Liver (tissue), 8 donors: ENCODE measurements at regions not wholly inside any gene's neighbourhood (a gene's known extent, or its start where the extent isn't known, plus 50 kb on each side); places are given as distances from the start of the nearest gene placed in this dataset.

Experiments used
- DNase-seq: peaks from one replicate; pipeline ENCODE4 v3.0.0-alpha.2; 2017; ENCODE audit warnings: low spot score
- H3K27ac ChIP-seq, 2 donors: one replicate each; pipeline ENCODE4 v1.7.0; 2013; ENCODE audit warnings: inconsistent platforms in 2 of 2, low read length in 2 of 2, control low read depth in 1 of 2, low read depth in 1 of 2, mild to moderate bottlenecking in 1 of 2
- H3K27me3 ChIP-seq, 4 donors: one replicate each; pipeline versions ENCODE4 v1.6.1 to v1.7.0; 2013; ENCODE audit warnings: low read length in 3 of 4, inconsistent platforms in 1 of 4, mild to moderate bottlenecking in 1 of 4, moderate library complexity in 1 of 4; ENCODE audit not compliant: control insufficient read depth in 4 of 4, insufficient read depth in 4 of 4
- H3K36me3 ChIP-seq, 4 donors: one replicate each; pipeline versions ENCODE4 v1.6.1 to v1.7.0; 2013; ENCODE audit warnings: low read length in 3 of 4, mild to moderate bottlenecking in 3 of 4, low read depth in 1 of 4, moderate library complexity in 1 of 4; ENCODE audit not compliant: control insufficient read depth in 4 of 4, insufficient read depth in 3 of 4
- H3K4me1 ChIP-seq, 4 donors: one replicate each; pipeline versions ENCODE4 v1.6.1 to v1.7.0; 2013; ENCODE audit warnings: low read length in 3 of 4, mild to moderate bottlenecking in 3 of 4, moderate library complexity in 1 of 4; ENCODE audit not compliant: control insufficient read depth in 4 of 4, insufficient read depth in 4 of 4
- H3K4me3 ChIP-seq, 3 donors: one replicate each; pipeline versions ENCODE4 v1.6.1 to v1.7.0; 2013; ENCODE audit warnings: low read length in 3 of 3, control low read depth in 1 of 3, low read depth in 1 of 3, mild to moderate bottlenecking in 1 of 3
- H3K9ac ChIP-seq, 2 donors: one replicate each; pipeline ENCODE4 v1.7.0; 2013; ENCODE audit warnings: low read length in 2 of 2, mild to moderate bottlenecking in 2 of 2, moderate library complexity in 2 of 2, control low read depth in 1 of 2, low read depth in 1 of 2
- H3K9me3 ChIP-seq, 4 donors: one replicate each; pipeline versions ENCODE4 v1.6.1 to v1.7.0; 2013; ENCODE audit warnings: low read length in 3 of 4; ENCODE audit not compliant: control insufficient read depth in 4 of 4
- ATF3 ChIP-seq: IDR thresholded peaks from 2 replicates; pipeline ENCODE4 v1.6.1; 2016; ENCODE audit warnings: antibody characterized with exemption
- EGR1 ChIP-seq, 2 donors: IDR thresholded peaks; 2 replicates each; pipeline ENCODE4 v1.6.1; 2016 to 2018; ENCODE audit warnings: antibody characterized with exemption in 2 of 2, low read depth in 2 of 2
- FOXA1 ChIP-seq: IDR thresholded peaks from 2 replicates; pipeline ENCODE4 v1.6.1; 2016; ENCODE audit warnings: antibody characterized with exemption
- FOXA2 ChIP-seq: IDR thresholded peaks from 2 replicates; pipeline ENCODE4 v1.6.1; 2016; ENCODE audit warnings: antibody characterized with exemption
- GABPA ChIP-seq, 2 donors: IDR thresholded peaks in 1 of 2; conservative IDR thresholded peaks in 1 of 2; 2 replicates each; pipeline ENCODE4 v1.6.1; 2016; ENCODE audit warnings: antibody characterized with exemption in 2 of 2, mild to moderate bottlenecking in 1 of 2, moderate library complexity in 1 of 2
- HNF4A ChIP-seq, 2 donors: conservative IDR thresholded peaks; 2 replicates each; pipeline ENCODE4 v1.6.1; 2016; ENCODE audit warnings: antibody characterized with exemption in 2 of 2, mild to moderate bottlenecking in 2 of 2
- HNF4G ChIP-seq: IDR thresholded peaks from 2 replicates; pipeline ENCODE4 v1.6.1; 2016; ENCODE audit warnings: antibody characterized with exemption
- JUND ChIP-seq, 2 donors: IDR thresholded peaks; 2 replicates each; pipeline ENCODE4 v1.6.1; 2016; ENCODE audit warnings: antibody characterized with exemption in 2 of 2
- NR2F2 ChIP-seq: IDR thresholded peaks from 2 replicates; pipeline ENCODE4 v1.6.1; 2016; ENCODE audit warnings: antibody characterized with exemption
- RAD21 ChIP-seq, 2 donors: IDR thresholded peaks; 2 replicates each; pipeline ENCODE4 v1.6.1; 2016; ENCODE audit warnings: antibody characterized with exemption in 2 of 2, mild to moderate bottlenecking in 2 of 2
- RXRA ChIP-seq, 2 donors: IDR thresholded peaks; 2 replicates each; pipeline ENCODE4 v1.6.1; 2017 to 2018; ENCODE audit warnings: antibody characterized with exemption in 2 of 2, mild to moderate bottlenecking in 1 of 2
- SP1 ChIP-seq: IDR thresholded peaks from 2 replicates; pipeline ENCODE4 v1.6.1; 2018; ENCODE audit warnings: antibody characterized with exemption, mild to moderate bottlenecking
- TAF1 ChIP-seq: conservative IDR thresholded peaks from 2 replicates; pipeline ENCODE4 v1.6.1; 2016; ENCODE audit warnings: antibody characterized with exemption, mild to moderate bottlenecking
- YY1 ChIP-seq: IDR thresholded peaks from 2 replicates; pipeline ENCODE4 v1.6.1; 2016; ENCODE audit warnings: antibody characterized with exemption, mild to moderate bottlenecking
- ZBTB33 ChIP-seq: IDR thresholded peaks from 2 replicates; pipeline ENCODE4 v1.6.1; 2016; ENCODE audit warnings: antibody characterized with exemption
- WGBS: extraction: QIAGEN DNeasy Blood & Tissue Kit; methylation state at CpG from one replicate; pipeline ENCODE4 v1.1.7; 2013; 5-methylcytosine and 5-hydroxymethylcytosine counted together
- TF ChIP-seq, protein P1 (sequence below): IDR thresholded peaks from 2 replicates; pipeline ENCODE4 v1.6.1; 2016; ENCODE audit warnings: antibody characterized with exemption
- TF ChIP-seq, protein P2 (sequence below): fragments of 150-350 bp; IDR thresholded peaks from 2 replicates; pipeline ENCODE4 v1.5.1; 2017; ENCODE audit warnings: improper control_type of control experiment, low read depth, low read length; ENCODE audit not compliant: missing input control
- TF ChIP-seq, protein P3 (sequence below): IDR thresholded peaks from 2 replicates; pipeline ENCODE4 v1.6.1; 2016; ENCODE audit warnings: antibody characterized with exemption, mild to moderate bottlenecking
- donor health status: healthy.
- donor health status: healthy.
- donor health status: healthy.
- donor health status: healthy.
- donor health status: healthy.

- H3K9ac ChIP-seq: no peak overlapping the region
- H3K4me3 ChIP-seq: no peak overlapping the region
- no peaks in the 10 kb centered on the region for H3K27me3 ChIP-seq
- no peaks in the 10 kb centered on the region for H3K4me1 ChIP-seq
- H3K9me3 ChIP-seq: no peaks in the 10 kb centered on the region
- H3K27ac ChIP-seq: no peak overlapping the region
- no peaks in the 10 kb centered on the region for H3K36me3 ChIP-seq
- no peak for DNase-seq
- 1% methylated on average over 1 of the region's 1 CpG for WGBS
- TF ChIP-seq YY1: no peak
- no peak for TF ChIP-seq SP1
- TF ChIP-seq ZBTB33: no peak
- no peak for TF ChIP-seq EGR1 (IDR thresholded peaks at IDR 0.05; ENCODE audit: low read depth in 2 of 2)
- no peak for TF ChIP-seq RAD21 (IDR thresholded peaks at IDR 0.05)
- TF ChIP-seq RXRA (IDR thresholded peaks at IDR 0.05): no peak
- TF ChIP-seq FOXA2: no peak
- TF ChIP-seq, protein P1, sequence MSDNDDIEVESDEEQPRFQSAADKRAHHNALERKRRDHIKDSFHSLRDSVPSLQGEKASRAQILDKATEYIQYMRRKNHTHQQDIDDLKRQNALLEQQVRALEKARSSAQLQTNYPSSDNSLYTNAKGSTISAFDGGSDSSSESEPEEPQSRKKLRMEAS: no peak
- TF ChIP-seq HNF4G: no peak
- TF ChIP-seq JUND (IDR thresholded peaks at IDR 0.05): no peak
- no peak for TF ChIP-seq FOXA1
- no peak for TF ChIP-seq HNF4A (conservative IDR thresholded peaks at IDR 0.05)
- no peak for TF ChIP-seq TAF1
- TF ChIP-seq ATF3: no peak
- TF ChIP-seq GABPA (IDR thresholded peaks at IDR 0.05 in 1 of 2, conservative IDR thresholded peaks at IDR 0.05 in 1 of 2): no peak
- TF ChIP-seq, protein P2, sequence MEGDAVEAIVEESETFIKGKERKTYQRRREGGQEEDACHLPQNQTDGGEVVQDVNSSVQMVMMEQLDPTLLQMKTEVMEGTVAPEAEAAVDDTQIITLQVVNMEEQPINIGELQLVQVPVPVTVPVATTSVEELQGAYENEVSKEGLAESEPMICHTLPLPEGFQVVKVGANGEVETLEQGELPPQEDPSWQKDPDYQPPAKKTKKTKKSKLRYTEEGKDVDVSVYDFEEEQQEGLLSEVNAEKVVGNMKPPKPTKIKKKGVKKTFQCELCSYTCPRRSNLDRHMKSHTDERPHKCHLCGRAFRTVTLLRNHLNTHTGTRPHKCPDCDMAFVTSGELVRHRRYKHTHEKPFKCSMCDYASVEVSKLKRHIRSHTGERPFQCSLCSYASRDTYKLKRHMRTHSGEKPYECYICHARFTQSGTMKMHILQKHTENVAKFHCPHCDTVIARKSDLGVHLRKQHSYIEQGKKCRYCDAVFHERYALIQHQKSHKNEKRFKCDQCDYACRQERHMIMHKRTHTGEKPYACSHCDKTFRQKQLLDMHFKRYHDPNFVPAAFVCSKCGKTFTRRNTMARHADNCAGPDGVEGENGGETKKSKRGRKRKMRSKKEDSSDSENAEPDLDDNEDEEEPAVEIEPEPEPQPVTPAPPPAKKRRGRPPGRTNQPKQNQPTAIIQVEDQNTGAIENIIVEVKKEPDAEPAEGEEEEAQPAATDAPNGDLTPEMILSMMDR: no peak
- TF ChIP-seq, protein P3, sequence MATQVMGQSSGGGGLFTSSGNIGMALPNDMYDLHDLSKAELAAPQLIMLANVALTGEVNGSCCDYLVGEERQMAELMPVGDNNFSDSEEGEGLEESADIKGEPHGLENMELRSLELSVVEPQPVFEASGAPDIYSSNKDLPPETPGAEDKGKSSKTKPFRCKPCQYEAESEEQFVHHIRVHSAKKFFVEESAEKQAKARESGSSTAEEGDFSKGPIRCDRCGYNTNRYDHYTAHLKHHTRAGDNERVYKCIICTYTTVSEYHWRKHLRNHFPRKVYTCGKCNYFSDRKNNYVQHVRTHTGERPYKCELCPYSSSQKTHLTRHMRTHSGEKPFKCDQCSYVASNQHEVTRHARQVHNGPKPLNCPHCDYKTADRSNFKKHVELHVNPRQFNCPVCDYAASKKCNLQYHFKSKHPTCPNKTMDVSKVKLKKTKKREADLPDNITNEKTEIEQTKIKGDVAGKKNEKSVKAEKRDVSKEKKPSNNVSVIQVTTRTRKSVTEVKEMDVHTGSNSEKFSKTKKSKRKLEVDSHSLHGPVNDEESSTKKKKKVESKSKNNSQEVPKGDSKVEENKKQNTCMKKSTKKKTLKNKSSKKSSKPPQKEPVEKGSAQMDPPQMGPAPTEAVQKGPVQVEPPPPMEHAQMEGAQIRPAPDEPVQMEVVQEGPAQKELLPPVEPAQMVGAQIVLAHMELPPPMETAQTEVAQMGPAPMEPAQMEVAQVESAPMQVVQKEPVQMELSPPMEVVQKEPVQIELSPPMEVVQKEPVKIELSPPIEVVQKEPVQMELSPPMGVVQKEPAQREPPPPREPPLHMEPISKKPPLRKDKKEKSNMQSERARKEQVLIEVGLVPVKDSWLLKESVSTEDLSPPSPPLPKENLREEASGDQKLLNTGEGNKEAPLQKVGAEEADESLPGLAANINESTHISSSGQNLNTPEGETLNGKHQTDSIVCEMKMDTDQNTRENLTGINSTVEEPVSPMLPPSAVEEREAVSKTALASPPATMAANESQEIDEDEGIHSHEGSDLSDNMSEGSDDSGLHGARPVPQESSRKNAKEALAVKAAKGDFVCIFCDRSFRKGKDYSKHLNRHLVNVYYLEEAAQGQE: no peak
These were observed 618.7 kb downstream of the DNAH5 start for GRCh38 chr5:13325765-13326164.

- Histone ChIP-seq H3K27ac (no peak overlapping the region), H3K4me1 (no peaks in the 10 kb centered on the region), H3K9ac (no peak overlapping the region), H3K9me3 (peaks cover 0 to 5% (median 0%) of the 10 kb centered on the region in 4 donors), H3K36me3 (no peaks in the 10 kb centered on the region), H3K4me3 (no peak overlapping the region), H3K27me3 (no peaks in the 10 kb centered on the region)
- TF ChIP-seq JUND (IDR thresholded peaks at IDR 0.05) (no peak), GABPA (IDR thresholded peaks at IDR 0.05 in 1 of 2, conservative IDR thresholded peaks at IDR 0.05 in 1 of 2) (no peak), EGR1 (IDR thresholded peaks at IDR 0.05; ENCODE audit: low read depth in 2 of 2) (no peak), FOXA2 (no peak), FOXA1 (no peak), NR2F2 (no peak)
- DNase-seq: no peak
These were observed 621.7 kb downstream of the DNAH5 start for GRCh38 chr5:13322769-13323168.
